ENCODE measurements at regions not wholly inside any gene's neighbourhood (a gene's known extent, or its start where the extent isn't known, plus 50 kb on each side); places are given as distances from the start of the nearest gene placed in this dataset.

DNA sequence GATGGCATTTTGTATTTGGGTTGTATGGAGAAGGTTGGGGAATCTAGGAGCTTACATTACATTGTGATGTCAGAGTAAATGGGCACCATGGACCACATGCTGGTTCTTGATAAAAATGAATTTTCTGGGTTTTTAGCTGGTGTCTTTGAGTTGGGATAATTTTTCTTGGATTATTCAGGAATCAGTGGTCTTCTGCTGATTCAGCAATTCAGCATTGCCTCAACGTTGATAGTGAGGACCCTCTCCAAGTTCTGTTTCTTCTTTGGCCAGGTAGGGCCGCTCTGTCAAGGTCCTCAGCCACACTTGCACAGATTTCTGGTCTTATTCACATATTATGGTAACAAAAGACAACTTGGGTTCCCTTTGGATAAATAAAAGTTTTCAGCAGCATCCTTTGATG lies 312.0 kb upstream of the TPK1 start:
- no peak overlapping the region for H3K27ac ChIP-seq
- no peaks in the 10 kb centered on the region for H3K36me3 ChIP-seq (replicated peaks in 1 of 2)
- H3K9me3 ChIP-seq (replicated peaks in 1 of 3), result no peaks in the 10 kb centered on the region
- TF ChIP-seq POLR2A (IDR thresholded peaks at IDR 0.05), result no peak
- TF ChIP-seq, protein P1, sequence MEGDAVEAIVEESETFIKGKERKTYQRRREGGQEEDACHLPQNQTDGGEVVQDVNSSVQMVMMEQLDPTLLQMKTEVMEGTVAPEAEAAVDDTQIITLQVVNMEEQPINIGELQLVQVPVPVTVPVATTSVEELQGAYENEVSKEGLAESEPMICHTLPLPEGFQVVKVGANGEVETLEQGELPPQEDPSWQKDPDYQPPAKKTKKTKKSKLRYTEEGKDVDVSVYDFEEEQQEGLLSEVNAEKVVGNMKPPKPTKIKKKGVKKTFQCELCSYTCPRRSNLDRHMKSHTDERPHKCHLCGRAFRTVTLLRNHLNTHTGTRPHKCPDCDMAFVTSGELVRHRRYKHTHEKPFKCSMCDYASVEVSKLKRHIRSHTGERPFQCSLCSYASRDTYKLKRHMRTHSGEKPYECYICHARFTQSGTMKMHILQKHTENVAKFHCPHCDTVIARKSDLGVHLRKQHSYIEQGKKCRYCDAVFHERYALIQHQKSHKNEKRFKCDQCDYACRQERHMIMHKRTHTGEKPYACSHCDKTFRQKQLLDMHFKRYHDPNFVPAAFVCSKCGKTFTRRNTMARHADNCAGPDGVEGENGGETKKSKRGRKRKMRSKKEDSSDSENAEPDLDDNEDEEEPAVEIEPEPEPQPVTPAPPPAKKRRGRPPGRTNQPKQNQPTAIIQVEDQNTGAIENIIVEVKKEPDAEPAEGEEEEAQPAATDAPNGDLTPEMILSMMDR (IDR thresholded peaks at IDR 0.05), result no peak
- no peaks in the 10 kb centered on the region for H3K27me3 ChIP-seq
- intact Hi-C loops (cut with DNase I), result no loop called here
- no peak for DNase-seq
- WGBS, 4 donors, result 69 to 72% (median 70%) methylated on average over 2 of the region's 2 CpGs
- no peaks in the 10 kb centered on the region for H3K4me1 ChIP-seq (replicated peaks in 1 of 2)
- H3K4me3 ChIP-seq, result no peak overlapping the region

DNA sequence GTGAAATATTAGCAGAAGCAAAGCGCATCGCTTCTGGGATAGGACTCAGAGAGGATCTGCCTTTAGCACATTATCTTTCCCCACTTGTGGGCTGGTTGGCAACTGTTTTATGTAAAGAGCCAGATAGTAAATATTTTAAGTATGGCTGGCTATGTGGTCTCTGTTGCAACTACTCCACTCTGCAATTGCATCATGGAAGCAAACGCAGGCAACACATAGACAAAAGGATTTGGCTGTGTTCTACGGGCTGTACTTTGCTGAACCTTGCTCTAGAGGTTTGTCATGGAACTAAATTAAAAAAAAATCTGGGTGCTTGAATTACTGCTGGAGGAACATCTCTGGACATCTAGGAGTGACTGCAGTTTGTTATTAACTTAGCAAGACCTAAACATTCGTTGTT lies 307.8 kb upstream of the TPK1 start:
- DNase-seq, result no peak
- 77 to 85% (median 81%) methylated on average over 5 of the region's 5 CpGs for WGBS, 4 donors
- TF ChIP-seq, protein P1 (IDR thresholded peaks at IDR 0.05), result no peak
- no peak for TF ChIP-seq POLR2A (IDR thresholded peaks at IDR 0.05)
- Histone ChIP-seq H3K9me3 (replicated peaks in 1 of 3) (no peaks in the 10 kb centered on the region), H3K27ac (no peak overlapping the region), H3K4me3 (no peak overlapping the region), H3K4me1 (replicated peaks in 1 of 2) (no peaks in the 10 kb centered on the region), H3K27me3 (no peaks in the 10 kb centered on the region), H3K36me3 (replicated peaks in 1 of 2) (no peaks in the 10 kb centered on the region)
- intact Hi-C loops (cut with DNase I), result no loop called here

DNA sequence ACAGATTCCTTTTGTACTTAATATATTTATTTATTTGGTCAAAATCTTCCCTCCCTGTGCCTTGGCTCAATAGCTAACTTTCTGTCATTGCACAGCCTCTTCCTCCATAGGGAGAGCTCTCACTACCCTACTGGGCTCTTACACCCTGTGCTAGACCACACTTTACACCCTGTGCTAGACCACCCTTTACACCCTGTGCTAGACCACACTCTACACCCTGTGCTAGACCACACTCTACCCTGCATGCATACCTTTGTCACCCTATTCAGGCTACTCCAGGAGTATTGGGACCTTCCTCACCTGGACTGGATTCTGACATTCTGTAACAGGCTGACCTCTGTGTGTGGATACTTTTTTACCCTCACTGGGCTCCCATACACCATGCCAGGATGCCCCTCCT lies 298.5 kb upstream of the TPK1 start:
- Histone ChIP-seq H3K4me1 (replicated peaks in 1 of 2) (no peaks in the 10 kb centered on the region), H3K9me3 (replicated peaks in 1 of 3) (no peaks in the 10 kb centered on the region), H3K27ac (no peak overlapping the region), H3K36me3 (replicated peaks in 1 of 2) (no peaks in the 10 kb centered on the region), H3K4me3 (no peak overlapping the region), H3K27me3 (no peaks in the 10 kb centered on the region)
- TF ChIP-seq, protein P1 (IDR thresholded peaks at IDR 0.05), result no peak
- TF ChIP-seq POLR2A (IDR thresholded peaks at IDR 0.05), result no peak
- DNase-seq, result no peak
- intact Hi-C loops (cut with DNase I), result no loop called here

DNA sequence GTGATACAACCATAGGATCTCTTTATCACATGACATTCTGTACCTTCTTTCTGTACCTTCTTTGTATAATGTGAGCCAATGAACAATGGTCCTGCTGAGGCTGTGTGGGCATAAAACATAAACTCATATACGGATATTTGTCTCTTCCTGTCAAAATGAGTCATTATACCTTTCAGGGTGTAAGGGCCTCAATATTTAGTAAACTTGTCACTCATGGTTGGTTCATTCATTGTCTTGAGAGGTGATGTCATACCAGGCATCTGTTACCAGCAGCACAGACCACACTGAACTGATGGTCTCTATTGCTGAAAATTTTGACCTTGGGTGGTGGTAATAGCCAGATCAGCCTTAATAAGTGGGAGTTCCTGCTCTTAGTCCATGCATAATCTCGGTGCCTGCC lies 287.6 kb upstream of the TPK1 start:
- Histone ChIP-seq H3K27ac (no peak overlapping the region), H3K27me3 (no peaks in the 10 kb centered on the region), H3K9me3 (replicated peaks in 1 of 3) (no peaks in the 10 kb centered on the region), H3K36me3 (replicated peaks in 1 of 2) (no peaks in the 10 kb centered on the region), H3K4me1 (replicated peaks in 1 of 2) (no peaks in the 10 kb centered on the region), H3K4me3 (no peak overlapping the region)
- DNase-seq, result no peak
- TF ChIP-seq POLR2A (IDR thresholded peaks at IDR 0.05), result no peak
- TF ChIP-seq, protein P1 (IDR thresholded peaks at IDR 0.05), result no peak
- intact Hi-C loops (cut with DNase I), result no loop called here
- 81 to 88% (median 83%) methylated on average over 2 of the region's 2 CpGs for WGBS, 4 donors
